ENCODE measurements at regions not wholly inside any gene's neighbourhood (a gene's known extent, or its start where the extent isn't known, plus 50 kb on each side); places are given as distances from the start of the nearest gene placed in this dataset.
"Not testable (repeated sequence)": the region's sequence is repeated elsewhere in the genome, so short reads cannot be mapped to it uniquely, and the experiment has no call there.

- no peak for DNase-seq
- TF ChIP-seq, protein P1, sequence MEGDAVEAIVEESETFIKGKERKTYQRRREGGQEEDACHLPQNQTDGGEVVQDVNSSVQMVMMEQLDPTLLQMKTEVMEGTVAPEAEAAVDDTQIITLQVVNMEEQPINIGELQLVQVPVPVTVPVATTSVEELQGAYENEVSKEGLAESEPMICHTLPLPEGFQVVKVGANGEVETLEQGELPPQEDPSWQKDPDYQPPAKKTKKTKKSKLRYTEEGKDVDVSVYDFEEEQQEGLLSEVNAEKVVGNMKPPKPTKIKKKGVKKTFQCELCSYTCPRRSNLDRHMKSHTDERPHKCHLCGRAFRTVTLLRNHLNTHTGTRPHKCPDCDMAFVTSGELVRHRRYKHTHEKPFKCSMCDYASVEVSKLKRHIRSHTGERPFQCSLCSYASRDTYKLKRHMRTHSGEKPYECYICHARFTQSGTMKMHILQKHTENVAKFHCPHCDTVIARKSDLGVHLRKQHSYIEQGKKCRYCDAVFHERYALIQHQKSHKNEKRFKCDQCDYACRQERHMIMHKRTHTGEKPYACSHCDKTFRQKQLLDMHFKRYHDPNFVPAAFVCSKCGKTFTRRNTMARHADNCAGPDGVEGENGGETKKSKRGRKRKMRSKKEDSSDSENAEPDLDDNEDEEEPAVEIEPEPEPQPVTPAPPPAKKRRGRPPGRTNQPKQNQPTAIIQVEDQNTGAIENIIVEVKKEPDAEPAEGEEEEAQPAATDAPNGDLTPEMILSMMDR (IDR thresholded peaks at IDR 0.05): no peak
- Histone ChIP-seq H3K9me3 (no peaks in the 10 kb centered on the region), H3K9ac (ENCODE audit: low read depth in 2 of 2, low read length in 2 of 2) (no peak overlapping the region), H3K27ac (no peak overlapping the region), H3K36me3 (no peaks in the 10 kb centered on the region), H3K27me3 (no peaks in the 10 kb centered on the region), H3K4me1 (no peaks in the 10 kb centered on the region), H3K4me3 (no peak overlapping the region)
- intact Hi-C loops (cut with DNase I): no loop called here
These were observed 54.2 kb upstream of the NFIA start for GRCh38 chr1:61028136-61028535.

GRCh38 chr1:61018068-61018467 is 64.3 kb upstream of the NFIA start:
- H3K4me1 ChIP-seq; H3K9ac ChIP-seq (ENCODE audit: low read depth in 2 of 2, low read length in 2 of 2); H3K36me3 ChIP-seq; H3K27ac ChIP-seq; DNase-seq; intact Hi-C loops (cut with DNase I); H3K27me3 ChIP-seq; H3K4me3 ChIP-seq; H3K9me3 ChIP-seq: not testable (repeated sequence)

- intact Hi-C loops (cut with DNase I): no loop called here
- no peaks in the 10 kb centered on the region for H3K27me3 ChIP-seq
These were observed 64.7 kb upstream of the NFIA start for GRCh38 chr1:61017651-61018050.

GRCh38 chr1:61013946-61014667 is 68.3 kb upstream of the NFIA start:
- Histone ChIP-seq H3K27ac (no peak overlapping the region), H3K27me3 (no peaks in the 10 kb centered on the region), H3K9me3 (no peaks in the 10 kb centered on the region), H3K36me3 (no peaks in the 10 kb centered on the region), H3K4me1 (no peaks in the 10 kb centered on the region), H3K9ac (ENCODE audit: low read depth in 2 of 2, low read length in 2 of 2) (no peak overlapping the region), H3K4me3 (no peak overlapping the region)
- TF ChIP-seq, protein P1 (IDR thresholded peaks at IDR 0.05): no peak
- intact Hi-C loops (cut with DNase I): no loop called here
- DNase-seq: no peak

More at GRCh38 chr1:61017651-61018050, 64.7 kb upstream of the NFIA start:
- Histone ChIP-seq H3K27ac (no peak overlapping the region), H3K4me1 (no peaks in the 10 kb centered on the region), H3K9me3 (no peaks in the 10 kb centered on the region), H3K4me3 (no peak overlapping the region), H3K36me3 (no peaks in the 10 kb centered on the region), H3K9ac (ENCODE audit: low read depth in 2 of 2, low read length in 2 of 2) (no peak overlapping the region)
- TF ChIP-seq, protein P1 (IDR thresholded peaks at IDR 0.05): no peak
- DNase-seq: no peak

- intact Hi-C loops (cut with DNase I): no loop called here
- no peaks in the 10 kb centered on the region for H3K27me3 ChIP-seq
- H3K36me3 ChIP-seq: no peaks in the 10 kb centered on the region
- H3K9me3 ChIP-seq: no peaks in the 10 kb centered on the region
- H3K4me3 ChIP-seq: no peak overlapping the region
- H3K9ac ChIP-seq (ENCODE audit: low read depth in 2 of 2, low read length in 2 of 2): no peak overlapping the region
- no peaks in the 10 kb centered on the region for H3K4me1 ChIP-seq
- TF ChIP-seq, protein P1 (IDR thresholded peaks at IDR 0.05): no peak
- no peak for DNase-seq
- H3K27ac ChIP-seq: no peak overlapping the region
These were observed 69.0 kb upstream of the NFIA start for GRCh38 chr1:61013189-61013945.

- Histone ChIP-seq H3K9ac (ENCODE audit: low read depth in 2 of 2, low read length in 2 of 2) (no peak overlapping the region), H3K27ac (no peak overlapping the region), H3K4me1 (no peaks in the 10 kb centered on the region), H3K27me3 (no peaks in the 10 kb centered on the region), H3K4me3 (no peak overlapping the region), H3K9me3 (no peaks in the 10 kb centered on the region), H3K36me3 (no peaks in the 10 kb centered on the region)
- DNase-seq: no peak
- intact Hi-C loops (cut with DNase I): no loop called here
- TF ChIP-seq, protein P1 (IDR thresholded peaks at IDR 0.05): no peak
These were observed 70.0 kb upstream of the NFIA start for GRCh38 chr1:61012341-61012761.
